Liver (tissue), 3 donors: ENCODE measurements at regions not wholly inside any gene's neighbourhood (a gene's known extent, or its start where the extent isn't known, plus 50 kb on each side); places are given as distances from the start of the nearest gene placed in this dataset.
"Not testable (repeated sequence)": the region's sequence is repeated elsewhere in the genome, so short reads cannot be mapped to it uniquely, and the experiment has no call there.

Experiments
- CTCF ChIP-seq: fragments of 150-350 bp; IDR thresholded peaks from 2 replicates; pipeline ENCODE4 v1.5.1; 2017; ENCODE audit warnings: improper control_type of control experiment, low read depth, low read length; ENCODE audit not compliant: missing input control
- SP1 ChIP-seq: IDR thresholded peaks from 2 replicates; pipeline ENCODE4 v1.6.1; 2018; ENCODE audit warnings: antibody characterized with exemption, mild to moderate bottlenecking
- TAF1 ChIP-seq: conservative IDR thresholded peaks from 2 replicates; pipeline ENCODE4 v1.6.1; 2016; ENCODE audit warnings: antibody characterized with exemption, mild to moderate bottlenecking
- donor health status: healthy.
- donor health status: healthy.

DNA sequence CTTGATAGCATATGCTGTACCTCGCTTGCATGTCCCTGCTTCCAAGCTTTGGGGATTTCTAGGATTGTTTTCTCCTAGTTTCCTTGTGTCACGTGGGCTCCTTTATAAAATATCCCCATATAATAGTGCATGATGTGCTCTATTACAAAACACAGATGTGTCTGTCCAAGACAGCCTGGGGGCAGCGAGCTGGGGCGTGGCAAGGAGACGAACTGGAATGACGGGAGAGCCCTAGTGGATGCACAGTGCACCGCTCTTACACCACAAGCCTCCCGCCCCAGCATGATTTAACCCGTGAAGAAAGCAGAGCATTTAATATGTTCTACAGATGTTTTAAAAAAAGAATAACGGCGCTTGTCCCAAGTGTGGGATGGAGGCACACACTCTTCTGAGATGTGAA, 169.7 kb downstream of the BCL2L11 start:
- not testable (repeated sequence) for TF ChIP-seq TAF1, CTCF, SP1
